DND-41 (cell line): ENCODE measurements at regions not wholly inside any gene's neighbourhood (a gene's known extent, or its start where the extent isn't known, plus 50 kb on each side); places are given as distances from the start of the nearest gene placed in this dataset.
A peak's percentile ranks its signal among the peaks of the same experiment; 100 is the strongest.

ENCODE experiments used
- ATAC-seq: fragments of 200-7000 bp; cut with Tn5 transposase; 3 replicates; pipeline ENCODE4 v1.9.1; 2021; ENCODE audit warnings: low read depth; ENCODE audit not compliant: insufficient read depth
- DNase-seq: peaks from one replicate; pipeline ENCODE4 v3.0.0-alpha.2; 2020
- H2AFZ ChIP-seq: 2 replicates; pipeline ENCODE4 v1.6.0; 2012; ENCODE audit warnings: low read depth, low read length
- H3K27ac ChIP-seq: 2 replicates; pipeline ENCODE4 v1.5.1; 2012; ENCODE audit warnings: low read length, inconsistent platforms
- H3K27me3 ChIP-seq: fragments of 200-600 bp; sonication (generic); 2 replicates; pipeline ENCODE4 v1.6.0; 2012; ENCODE audit warnings: low read length, mild to moderate bottlenecking, inconsistent platforms; ENCODE audit not compliant: insufficient read depth, poor library complexity
- H3K36me3 ChIP-seq: 2 replicates; pipeline ENCODE4 v1.5.1; 2012; ENCODE audit warnings: low read length, inconsistent platforms; ENCODE audit not compliant: insufficient read depth
- H3K4me1 ChIP-seq: 2 replicates; pipeline ENCODE4 v1.5.1; 2012; ENCODE audit warnings: mild to moderate bottlenecking, low read length; ENCODE audit not compliant: insufficient read depth
- H3K4me2 ChIP-seq: 2 replicates; pipeline ENCODE4 v1.6.0; 2012; ENCODE audit warnings: mild to moderate bottlenecking, moderate library complexity, low read length, inconsistent platforms; ENCODE audit not compliant: insufficient read depth
- H3K4me3 ChIP-seq, 2 experiments: fragments of 200-600 bp in 1 of 2; shearing (Covaris generic) in 1 of 2; 2 replicates each; pipeline ENCODE4 v1.5.1; 2012 to 2016; ENCODE audit warnings: inconsistent platforms in 2 of 2, low read length in 2 of 2, mild to moderate bottlenecking in 2 of 2, low read depth in 1 of 2, moderate library complexity in 1 of 2
- H3K79me2 ChIP-seq: 2 replicates; pipeline ENCODE4 v1.6.0; 2012; ENCODE audit warnings: low read length, inconsistent platforms; ENCODE audit not compliant: insufficient read depth
- H3K9ac ChIP-seq: 2 replicates; pipeline ENCODE4 v1.6.0; 2012; ENCODE audit warnings: low read depth, mild to moderate bottlenecking, inconsistent platforms, low read length, moderate library complexity
- H3K9me3 ChIP-seq: 2 replicates; pipeline ENCODE4 v1.5.1; 2012; ENCODE audit warnings: low read length, moderate library complexity, mild to moderate bottlenecking, inconsistent platforms; ENCODE audit not compliant: insufficient read depth, severe bottlenecking
- H4K20me1 ChIP-seq: 2 replicates; pipeline ENCODE4 v1.6.0; 2012; ENCODE audit warnings: low read length; ENCODE audit not compliant: insufficient read depth
- EZH2 ChIP-seq: IDR thresholded peaks from 3 replicates; pipeline ENCODE4 v1.6.1; 2012; ENCODE audit warnings: borderline replicate concordance, low read depth, mild to moderate bottlenecking, moderate library complexity, low read length, inconsistent platforms; ENCODE audit not compliant: severe bottlenecking
- TF ChIP-seq, protein P1 (sequence below): IDR thresholded peaks from 2 replicates; pipeline ENCODE4 v1.5.1; 2012; ENCODE audit warnings: borderline replicate concordance, low read length, moderate library complexity, mild to moderate bottlenecking; ENCODE audit not compliant: poor library complexity, severe bottlenecking; ENCODE audit errors: extremely low read depth

DNA sequence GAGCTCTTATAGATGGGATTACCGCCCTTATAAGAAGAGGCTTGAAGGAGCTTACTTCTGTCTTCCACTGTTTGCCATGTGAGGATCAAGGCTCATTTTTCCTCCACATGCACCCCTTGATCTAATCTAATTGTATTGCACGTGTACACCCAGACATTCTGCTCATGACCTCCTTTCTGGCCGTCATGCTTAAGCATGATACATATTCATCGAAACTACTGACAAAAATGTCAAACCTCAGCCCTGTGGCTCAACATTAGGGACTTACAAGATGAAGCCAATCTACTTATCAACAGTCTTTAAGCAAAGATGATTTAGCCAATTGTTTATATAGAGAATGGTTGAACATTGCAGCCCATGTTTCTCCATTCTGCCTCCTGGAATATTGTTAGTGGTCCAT lies 127.6 kb downstream of the XCL2 start:
- DNase-seq (no peak), ATAC-seq (no peak)
- Histone ChIP-seq H2AFZ (no peak overlapping the region), H3K36me3 (no peaks in the 10 kb centered on the region), H4K20me1 (no peaks in the 10 kb centered on the region), H3K4me2 (no peak overlapping the region), H3K9me3 (no peaks in the 10 kb centered on the region), H3K27ac (no peak overlapping the region), H3K79me2 (no peaks in the 10 kb centered on the region), H3K4me3 (no peak overlapping the region), H3K4me1 (peaks cover 1% of the 10 kb centered on the region; the same call in 1 of the 2 replicates), H3K9ac (no peak overlapping the region), H3K27me3 (no peaks in the 10 kb centered on the region)
- TF ChIP-seq, protein P1, sequence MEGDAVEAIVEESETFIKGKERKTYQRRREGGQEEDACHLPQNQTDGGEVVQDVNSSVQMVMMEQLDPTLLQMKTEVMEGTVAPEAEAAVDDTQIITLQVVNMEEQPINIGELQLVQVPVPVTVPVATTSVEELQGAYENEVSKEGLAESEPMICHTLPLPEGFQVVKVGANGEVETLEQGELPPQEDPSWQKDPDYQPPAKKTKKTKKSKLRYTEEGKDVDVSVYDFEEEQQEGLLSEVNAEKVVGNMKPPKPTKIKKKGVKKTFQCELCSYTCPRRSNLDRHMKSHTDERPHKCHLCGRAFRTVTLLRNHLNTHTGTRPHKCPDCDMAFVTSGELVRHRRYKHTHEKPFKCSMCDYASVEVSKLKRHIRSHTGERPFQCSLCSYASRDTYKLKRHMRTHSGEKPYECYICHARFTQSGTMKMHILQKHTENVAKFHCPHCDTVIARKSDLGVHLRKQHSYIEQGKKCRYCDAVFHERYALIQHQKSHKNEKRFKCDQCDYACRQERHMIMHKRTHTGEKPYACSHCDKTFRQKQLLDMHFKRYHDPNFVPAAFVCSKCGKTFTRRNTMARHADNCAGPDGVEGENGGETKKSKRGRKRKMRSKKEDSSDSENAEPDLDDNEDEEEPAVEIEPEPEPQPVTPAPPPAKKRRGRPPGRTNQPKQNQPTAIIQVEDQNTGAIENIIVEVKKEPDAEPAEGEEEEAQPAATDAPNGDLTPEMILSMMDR: no peak
- TF ChIP-seq EZH2: no peak

DNA sequence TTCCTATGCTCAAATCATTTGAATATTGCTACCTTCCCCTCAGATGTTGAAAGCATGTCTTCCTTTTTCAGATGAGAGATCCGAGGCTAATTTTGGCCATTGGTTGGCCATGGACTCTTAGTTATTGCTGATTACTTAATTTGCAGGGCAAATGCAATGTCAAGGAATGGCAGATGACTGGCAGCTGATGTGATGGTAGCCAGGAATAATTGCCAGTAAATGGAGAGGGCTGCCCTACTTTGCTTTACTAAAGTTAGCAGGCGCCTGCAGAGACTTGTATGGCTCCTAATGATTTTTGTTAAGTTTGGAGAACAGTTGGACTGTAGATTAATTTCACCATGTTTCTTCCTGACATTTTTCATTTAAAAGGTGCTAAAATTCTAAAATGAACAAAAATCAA lies 128.9 kb downstream of the XCL2 start:
- Histone ChIP-seq H4K20me1 (no peaks in the 10 kb centered on the region), H3K4me2 (no peak overlapping the region), H3K36me3 (no peaks in the 10 kb centered on the region), H3K4me3 (no peak overlapping the region), H3K27me3 (no peaks in the 10 kb centered on the region), H3K4me1 (no peaks in the 10 kb centered on the region), H2AFZ (no peak overlapping the region), H3K9me3 (no peaks in the 10 kb centered on the region), H3K9ac (no peak overlapping the region), H3K27ac (no peak overlapping the region), H3K79me2 (no peaks in the 10 kb centered on the region)
- TF ChIP-seq EZH2: no peak
- TF ChIP-seq, protein P1: no peak
- DNase-seq (no peak), ATAC-seq (no peak)

DNA sequence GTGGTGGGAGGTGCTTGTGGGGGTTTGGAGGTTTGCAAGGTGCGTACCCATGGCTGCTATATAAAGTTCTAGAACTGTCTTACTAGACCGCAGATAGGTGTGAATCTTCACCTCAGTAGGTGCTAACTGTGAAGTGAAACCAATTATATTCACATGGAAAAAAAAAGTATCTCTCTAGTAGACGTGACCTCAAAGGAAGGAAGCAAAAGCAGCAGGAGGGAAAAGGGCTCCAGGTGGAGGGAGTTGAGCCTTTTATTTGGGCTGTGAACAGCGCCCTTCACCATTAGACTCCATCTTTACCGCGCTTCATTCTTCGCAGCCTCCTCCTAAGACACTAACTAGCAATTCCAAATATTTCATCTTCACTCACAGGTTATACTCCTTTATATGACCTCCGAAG lies 129.8 kb downstream of the TBX19 start:
- Histone ChIP-seq H3K9me3 (no peaks in the 10 kb centered on the region), H3K27ac (no peak overlapping the region), H3K9ac (no peak overlapping the region), H2AFZ (no peak overlapping the region), H3K36me3 (no peaks in the 10 kb centered on the region), H3K4me2 (no peak overlapping the region), H3K27me3 (no peaks in the 10 kb centered on the region), H3K79me2 (no peaks in the 10 kb centered on the region), H3K4me3 (no peak overlapping the region), H4K20me1 (no peaks in the 10 kb centered on the region), H3K4me1 (peaks cover 11% of the 10 kb centered on the region; the same call in 1 of the 2 replicates)
- ATAC-seq (no peak), DNase-seq (no peak)
- TF ChIP-seq EZH2: no peak
- TF ChIP-seq, protein P1: no peak

DNA sequence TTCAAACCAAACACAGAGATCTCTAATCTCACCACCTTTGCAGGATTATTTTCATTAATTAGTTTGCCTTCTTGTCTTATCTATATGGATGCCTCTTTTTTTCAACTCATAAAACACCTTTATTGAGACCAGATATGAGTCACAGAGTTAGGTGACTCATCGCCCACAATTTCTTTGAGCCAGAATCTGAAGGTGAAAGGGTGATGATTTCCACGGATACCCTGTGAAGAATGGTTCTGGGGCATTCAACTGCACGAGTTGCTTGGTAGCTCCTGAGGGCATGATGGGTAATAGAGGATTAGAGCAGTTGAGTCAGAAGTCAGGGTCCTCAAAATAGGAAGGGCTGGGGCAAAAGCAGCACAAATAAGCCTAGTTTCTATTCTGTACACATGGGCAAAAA lies 128.2 kb downstream of the TBX19 start:
- no peak for TF ChIP-seq EZH2
- TF ChIP-seq, protein P1: no peak
- Histone ChIP-seq H3K27me3 (no peaks in the 10 kb centered on the region), H4K20me1 (no peaks in the 10 kb centered on the region), H3K9ac (no peak overlapping the region), H3K27ac (no peak overlapping the region), H3K4me2 (no peak overlapping the region), H3K79me2 (no peaks in the 10 kb centered on the region), H3K4me1 (peaks cover 11% of the 10 kb centered on the region; the same call in 1 of the 2 replicates), H3K9me3 (no peaks in the 10 kb centered on the region), H2AFZ (no peak overlapping the region), H3K4me3 (no peak overlapping the region), H3K36me3 (no peaks in the 10 kb centered on the region)
- ATAC-seq (peak; percentile 73), DNase-seq (peak; percentile 15)
